Natural killer cell (primary cell): ENCODE measurements at regions not wholly inside any gene's neighbourhood (a gene's known extent, or its start where the extent isn't known, plus 50 kb on each side); places are given as distances from the start of the nearest gene placed in this dataset.

ENCODE experiments used
- ATAC-seq, 3 donors: fragments of 150-1000 bp in 2 of 3; fragments of 200-7000 bp in 1 of 3; cut with Tn5 transposase; 1 replicate in 1 of 3; 2 replicates in 2 of 3; pipeline ENCODE4 v1.10.0; 2021; ENCODE audit warnings: mild to moderate bottlenecking in 2 of 3, moderate library complexity in 2 of 3
- DNase-seq, 2 donors: peaks; one replicate each; pipeline versions ENCODE4 v3.0.0 to v3.0.0-alpha.2; 2013 to 2021; ENCODE audit warnings: mixed read lengths in 1 of 2
- H3K27ac ChIP-seq: one replicate; pipeline ENCODE4 v1.5.1; 2013; ENCODE audit warnings: mild to moderate bottlenecking, low read length
- H3K27me3 ChIP-seq: one replicate; pipeline ENCODE4 v1.6.1; 2013; ENCODE audit warnings: low read length; ENCODE audit not compliant: control insufficient read depth, insufficient read depth
- H3K36me3 ChIP-seq: one replicate; pipeline ENCODE4 v1.6.1; 2013; ENCODE audit warnings: low read length; ENCODE audit not compliant: control insufficient read depth, insufficient read depth
- H3K4me1 ChIP-seq: one replicate; pipeline ENCODE4 v1.6.1; 2013; ENCODE audit warnings: low read length; ENCODE audit not compliant: control insufficient read depth, insufficient read depth
- H3K4me3 ChIP-seq: one replicate; pipeline ENCODE4 v1.5.1; 2013; ENCODE audit warnings: low read length
- H3K9me3 ChIP-seq: one replicate; pipeline ENCODE4 v1.6.1; 2013; ENCODE audit warnings: low read length; ENCODE audit not compliant: control insufficient read depth, insufficient read depth
- H3K27ac Mint-ChIP-seq, 2 donors: one replicate each; pipeline ENCODE4 v1.8.0; 2022; ENCODE audit warnings: mild to moderate bottlenecking in 2 of 2, mixed read lengths in 2 of 2, moderate library complexity in 1 of 2
- H3K27me3 Mint-ChIP-seq, 2 donors: one replicate each; pipeline ENCODE4 v1.8.0; 2022; ENCODE audit warnings: low read depth in 2 of 2, mixed read lengths in 2 of 2
- H3K36me3 Mint-ChIP-seq: one replicate; pipeline ENCODE4 v1.8.0; 2022; ENCODE audit warnings: mixed read lengths
- H3K4me1 Mint-ChIP-seq, 2 donors: one replicate each; pipeline ENCODE4 v1.8.0; 2022; ENCODE audit warnings: mixed read lengths in 2 of 2
- H3K4me3 Mint-ChIP-seq: one replicate; pipeline ENCODE4 v1.8.0; 2022; ENCODE audit warnings: mild to moderate bottlenecking, moderate library complexity, mixed read lengths
- H3K9me3 Mint-ChIP-seq, 2 donors: one replicate each; pipeline ENCODE4 v1.8.0; 2022; ENCODE audit warnings: mixed read lengths in 2 of 2
- WGBS: methylation state at CpG from one replicate; pipeline ENCODE4 v1.1.7; 2013; ENCODE audit warnings: missing lambda C conversion rate; ENCODE audit not compliant: insufficient coverage; 5-methylcytosine and 5-hydroxymethylcytosine counted together
- intact Hi-C: fragments of 100-400 bp; cut with micrococcal nuclease; formaldehyde crosslinking; loops from one replicate; pipeline ENCODE4 v1.14.2; 2022
- TF ChIP-seq, protein P1 (sequence below): fragments of 200-600 bp; IDR thresholded peaks from one replicate; pipeline ENCODE4 v1.8.0; 2022; ENCODE audit warnings: antibody characterized with exemption

DNA sequence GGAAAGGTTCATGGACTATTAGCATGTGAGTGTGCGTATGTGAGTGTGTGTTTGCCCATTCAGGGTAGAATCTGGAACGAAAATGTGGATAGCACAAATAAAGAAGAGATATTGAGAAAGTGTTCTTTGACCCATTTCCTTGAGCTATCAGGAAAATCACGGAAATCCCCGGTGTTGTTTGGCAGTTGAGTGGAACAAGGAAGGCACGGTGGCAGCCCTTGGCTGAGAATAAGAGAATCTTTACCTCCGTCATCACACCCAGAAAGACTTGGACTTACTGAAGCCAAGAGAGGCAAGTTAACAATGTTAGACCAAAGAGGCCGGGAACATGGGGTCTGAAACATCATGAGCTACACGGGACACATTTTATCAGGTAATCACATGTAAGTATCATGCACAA is 588.9 kb upstream of the BTBD3 start:
- Histone ChIP-seq H3K4me1 (no peaks in the 10 kb centered on the region), H3K36me3 (no peaks in the 10 kb centered on the region), H3K4me3 (no peak overlapping the region), H3K9me3 (no peaks in the 10 kb centered on the region), H3K27ac (no peak overlapping the region), H3K27me3 (no peaks in the 10 kb centered on the region)
- Mint-ChIP-seq H3K4me1 (no peaks in the 10 kb centered on the region), H3K27ac (no peak overlapping the region), H3K36me3 (no peaks in the 10 kb centered on the region), H3K27me3 (no peaks in the 10 kb centered on the region), H3K9me3 (peaks cover 8 to 9% of the 10 kb centered on the region in 2 donors), H3K4me3 (no peak overlapping the region)
- ATAC-seq, result no peak
- intact Hi-C loops, result no loop called here
- TF ChIP-seq, protein P1, sequence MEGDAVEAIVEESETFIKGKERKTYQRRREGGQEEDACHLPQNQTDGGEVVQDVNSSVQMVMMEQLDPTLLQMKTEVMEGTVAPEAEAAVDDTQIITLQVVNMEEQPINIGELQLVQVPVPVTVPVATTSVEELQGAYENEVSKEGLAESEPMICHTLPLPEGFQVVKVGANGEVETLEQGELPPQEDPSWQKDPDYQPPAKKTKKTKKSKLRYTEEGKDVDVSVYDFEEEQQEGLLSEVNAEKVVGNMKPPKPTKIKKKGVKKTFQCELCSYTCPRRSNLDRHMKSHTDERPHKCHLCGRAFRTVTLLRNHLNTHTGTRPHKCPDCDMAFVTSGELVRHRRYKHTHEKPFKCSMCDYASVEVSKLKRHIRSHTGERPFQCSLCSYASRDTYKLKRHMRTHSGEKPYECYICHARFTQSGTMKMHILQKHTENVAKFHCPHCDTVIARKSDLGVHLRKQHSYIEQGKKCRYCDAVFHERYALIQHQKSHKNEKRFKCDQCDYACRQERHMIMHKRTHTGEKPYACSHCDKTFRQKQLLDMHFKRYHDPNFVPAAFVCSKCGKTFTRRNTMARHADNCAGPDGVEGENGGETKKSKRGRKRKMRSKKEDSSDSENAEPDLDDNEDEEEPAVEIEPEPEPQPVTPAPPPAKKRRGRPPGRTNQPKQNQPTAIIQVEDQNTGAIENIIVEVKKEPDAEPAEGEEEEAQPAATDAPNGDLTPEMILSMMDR, result no peak
- no peak for DNase-seq
- WGBS, result 88% methylated on average over 8 of the region's 8 CpGs

DNA sequence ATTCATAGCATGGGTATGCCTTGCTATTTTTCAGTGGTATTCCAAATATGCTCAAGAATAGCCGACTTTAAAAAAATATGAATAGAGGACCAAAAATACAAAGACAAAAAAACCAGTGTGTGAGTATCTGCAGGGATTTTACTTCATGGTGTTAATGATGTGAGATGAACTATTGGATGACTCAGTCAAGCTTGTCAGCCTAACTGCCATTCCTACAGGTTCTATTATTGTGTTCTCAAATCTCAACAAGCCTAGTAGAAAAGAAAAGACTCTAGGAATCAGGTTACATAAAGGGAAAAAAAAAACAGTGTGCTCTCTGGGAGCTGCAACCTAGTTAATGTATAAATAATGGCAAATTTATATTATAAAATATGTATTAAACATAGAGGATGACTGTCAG is 588.4 kb upstream of the BTBD3 start:
- Mint-ChIP-seq H3K27me3 (no peaks in the 10 kb centered on the region), H3K4me3 (no peak overlapping the region), H3K9me3 (peaks cover 8 to 9% of the 10 kb centered on the region in 2 donors), H3K4me1 (no peaks in the 10 kb centered on the region), H3K36me3 (no peaks in the 10 kb centered on the region), H3K27ac (no peak overlapping the region)
- intact Hi-C loops, result no loop called here
- Histone ChIP-seq H3K9me3 (no peaks in the 10 kb centered on the region), H3K36me3 (no peaks in the 10 kb centered on the region), H3K27me3 (no peaks in the 10 kb centered on the region), H3K4me1 (no peaks in the 10 kb centered on the region), H3K4me3 (no peak overlapping the region), H3K27ac (no peak overlapping the region)
- 100% methylated on average over 1 of the region's 1 CpG for WGBS
- TF ChIP-seq, protein P1, result no peak
- DNase-seq (no peak), ATAC-seq (no peak)

- DNase-seq (no peak), ATAC-seq (no peak)
- no peaks in the 10 kb centered on the region for H3K36me3 Mint-ChIP-seq
- no peaks in the 10 kb centered on the region for H3K4me1 ChIP-seq
- WGBS, result 86% methylated on average over 2 of the region's 2 CpGs
- no peaks in the 10 kb centered on the region for H3K27me3 Mint-ChIP-seq
- no peaks in the 10 kb centered on the region for H3K4me1 Mint-ChIP-seq
- no peaks in the 10 kb centered on the region for H3K36me3 ChIP-seq
- H3K9me3 Mint-ChIP-seq, result peaks cover 5 to 7% of the 10 kb centered on the region in 2 donors
- H3K4me3 Mint-ChIP-seq, result no peak overlapping the region
- no peak overlapping the region for H3K27ac Mint-ChIP-seq
- TF ChIP-seq, protein P1, result no peak
- no peak overlapping the region for H3K27ac ChIP-seq
- intact Hi-C loops, result no loop called here
- H3K4me3 ChIP-seq, result no peak overlapping the region
- no peaks in the 10 kb centered on the region for H3K9me3 ChIP-seq
- no peaks in the 10 kb centered on the region for H3K27me3 ChIP-seq
Measured at GRCh38 chr20:11331096-11331495, 586.6 kb upstream of the BTBD3 start.

DNA sequence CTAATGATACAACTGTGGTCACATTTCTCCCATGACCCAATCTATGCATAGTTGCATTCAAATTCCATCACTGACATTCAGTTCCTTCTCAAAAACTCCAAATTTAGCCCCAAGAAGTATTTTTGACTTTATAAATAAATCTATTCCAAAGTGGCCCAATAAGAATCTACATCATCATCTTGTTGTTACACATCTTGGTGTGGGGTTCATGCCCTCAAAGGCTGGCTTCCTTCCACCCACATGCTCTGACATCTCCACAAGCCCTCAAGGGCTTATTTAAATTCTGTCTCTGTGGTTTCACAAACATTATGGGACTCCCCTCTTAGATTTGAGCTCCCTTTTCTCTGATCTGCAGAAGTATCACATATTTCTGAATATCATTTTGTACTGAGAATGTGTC is 585.3 kb upstream of the BTBD3 start:
- Histone ChIP-seq H3K27ac (no peak overlapping the region), H3K36me3 (no peaks in the 10 kb centered on the region), H3K9me3 (no peaks in the 10 kb centered on the region), H3K4me3 (no peak overlapping the region), H3K27me3 (no peaks in the 10 kb centered on the region), H3K4me1 (no peaks in the 10 kb centered on the region)
- H3K4me3 Mint-ChIP-seq, result no peak overlapping the region
- ATAC-seq (no peak), DNase-seq (no peak)
- intact Hi-C loops, result no loop called here
- H3K4me1 Mint-ChIP-seq, result no peaks in the 10 kb centered on the region
- no peaks in the 10 kb centered on the region for H3K27me3 Mint-ChIP-seq
- TF ChIP-seq, protein P1, result no peak
- H3K9me3 Mint-ChIP-seq, result peaks cover 5 to 7% of the 10 kb centered on the region in 2 donors
- H3K27ac Mint-ChIP-seq, result no peak overlapping the region
- no peaks in the 10 kb centered on the region for H3K36me3 Mint-ChIP-seq
